BE2C (cell line): ENCODE measurements at regions not wholly inside any gene's neighbourhood (a gene's known extent, or its start where the extent isn't known, plus 50 kb on each side); places are given as distances from the start of the nearest gene placed in this dataset.

Source experiments
- DNase-seq: peaks from one replicate; pipeline ENCODE4 v3.0.0-alpha.2; 2020
- H3K27me3 ChIP-seq: fragments of 250-450 bp; sonication (Bioruptor Pico); 2 replicates; pipeline ENCODE4 v1.5.1; 2020; ENCODE audit warnings: mild to moderate bottlenecking
- H3K36me3 ChIP-seq: fragments of 250-450 bp; sonication (Bioruptor Pico); 2 replicates; pipeline ENCODE4 v1.5.1; 2020; ENCODE audit warnings: mild to moderate bottlenecking
- H3K4me1 ChIP-seq: fragments of 250-450 bp; sonication (Bioruptor Pico); 2 replicates; pipeline ENCODE4 v1.5.1; 2020
- H3K4me3 ChIP-seq: 2 replicates; pipeline ENCODE4 v1.5.1; 2011; ENCODE audit warnings: low read depth, low read length
- H3K9me3 ChIP-seq: fragments of 250-450 bp; sonication (Bioruptor Pico); 2 replicates; pipeline ENCODE4 v1.5.1; 2020
- TF ChIP-seq, protein P1 (sequence below): IDR thresholded peaks from 2 replicates; pipeline ENCODE4 v1.5.1; 2012; ENCODE audit warnings: mild to moderate bottlenecking, low read depth, low read length

- no peak for DNase-seq
- no peak overlapping the region for H3K4me3 ChIP-seq
- no peaks in the 10 kb centered on the region for H3K27me3 ChIP-seq
- no peaks in the 10 kb centered on the region for H3K9me3 ChIP-seq
- TF ChIP-seq, protein P1, sequence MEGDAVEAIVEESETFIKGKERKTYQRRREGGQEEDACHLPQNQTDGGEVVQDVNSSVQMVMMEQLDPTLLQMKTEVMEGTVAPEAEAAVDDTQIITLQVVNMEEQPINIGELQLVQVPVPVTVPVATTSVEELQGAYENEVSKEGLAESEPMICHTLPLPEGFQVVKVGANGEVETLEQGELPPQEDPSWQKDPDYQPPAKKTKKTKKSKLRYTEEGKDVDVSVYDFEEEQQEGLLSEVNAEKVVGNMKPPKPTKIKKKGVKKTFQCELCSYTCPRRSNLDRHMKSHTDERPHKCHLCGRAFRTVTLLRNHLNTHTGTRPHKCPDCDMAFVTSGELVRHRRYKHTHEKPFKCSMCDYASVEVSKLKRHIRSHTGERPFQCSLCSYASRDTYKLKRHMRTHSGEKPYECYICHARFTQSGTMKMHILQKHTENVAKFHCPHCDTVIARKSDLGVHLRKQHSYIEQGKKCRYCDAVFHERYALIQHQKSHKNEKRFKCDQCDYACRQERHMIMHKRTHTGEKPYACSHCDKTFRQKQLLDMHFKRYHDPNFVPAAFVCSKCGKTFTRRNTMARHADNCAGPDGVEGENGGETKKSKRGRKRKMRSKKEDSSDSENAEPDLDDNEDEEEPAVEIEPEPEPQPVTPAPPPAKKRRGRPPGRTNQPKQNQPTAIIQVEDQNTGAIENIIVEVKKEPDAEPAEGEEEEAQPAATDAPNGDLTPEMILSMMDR: no peak
- no peaks in the 10 kb centered on the region for H3K36me3 ChIP-seq
- no peaks in the 10 kb centered on the region for H3K4me1 ChIP-seq
These were observed 305.5 kb upstream of the ETAA1 start for GRCh38 chr2:67091681-67092080.

DNA sequence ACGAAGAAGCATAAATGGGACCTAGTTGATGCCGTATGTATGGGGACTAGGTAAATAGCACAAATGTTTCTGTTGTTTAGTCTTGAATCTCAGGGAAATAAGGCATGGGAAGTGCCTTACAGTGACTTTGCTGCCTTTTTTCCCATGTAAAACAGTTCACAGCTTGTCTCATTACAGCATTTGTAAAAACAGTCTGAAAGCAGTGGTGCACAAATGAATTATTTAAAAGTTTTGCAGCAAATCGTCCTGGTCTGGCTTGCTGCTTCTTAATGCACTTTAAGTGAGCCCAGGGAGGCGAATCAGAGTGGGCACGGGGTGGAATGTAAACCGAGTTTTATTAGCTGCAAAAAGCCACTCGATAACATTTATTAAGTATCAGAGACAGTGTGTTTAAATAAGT is 302.0 kb upstream of the ETAA1 start:
- Histone ChIP-seq H3K4me3 (no peak overlapping the region), H3K9me3 (no peaks in the 10 kb centered on the region), H3K36me3 (no peaks in the 10 kb centered on the region), H3K4me1 (no peaks in the 10 kb centered on the region), H3K27me3 (no peaks in the 10 kb centered on the region)
- no peak for DNase-seq
- TF ChIP-seq, protein P1: no peak

DNA sequence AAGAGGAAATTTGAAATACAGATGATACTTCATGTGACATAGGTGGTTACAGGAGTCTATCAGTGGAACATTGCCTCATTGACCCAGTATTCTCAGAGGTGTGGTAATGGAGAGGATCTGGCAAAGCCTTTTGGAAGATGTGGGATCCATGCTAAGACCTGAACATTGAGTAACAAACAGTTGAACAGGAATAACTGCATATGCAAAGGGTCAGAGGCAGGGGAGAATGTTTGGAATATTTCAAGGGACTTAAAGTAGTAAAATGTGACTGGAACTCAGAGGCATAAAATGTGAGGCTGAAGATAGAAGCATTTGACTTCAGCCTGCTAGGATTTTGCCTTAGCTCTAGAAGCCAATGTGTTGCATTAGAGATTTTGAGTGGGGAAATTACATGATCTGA is 300.2 kb upstream of the ETAA1 start:
- Histone ChIP-seq H3K4me3 (no peak overlapping the region), H3K36me3 (no peaks in the 10 kb centered on the region), H3K9me3 (no peaks in the 10 kb centered on the region), H3K27me3 (no peaks in the 10 kb centered on the region), H3K4me1 (no peaks in the 10 kb centered on the region)
- DNase-seq: no peak
- TF ChIP-seq, protein P1: no peak

DNA sequence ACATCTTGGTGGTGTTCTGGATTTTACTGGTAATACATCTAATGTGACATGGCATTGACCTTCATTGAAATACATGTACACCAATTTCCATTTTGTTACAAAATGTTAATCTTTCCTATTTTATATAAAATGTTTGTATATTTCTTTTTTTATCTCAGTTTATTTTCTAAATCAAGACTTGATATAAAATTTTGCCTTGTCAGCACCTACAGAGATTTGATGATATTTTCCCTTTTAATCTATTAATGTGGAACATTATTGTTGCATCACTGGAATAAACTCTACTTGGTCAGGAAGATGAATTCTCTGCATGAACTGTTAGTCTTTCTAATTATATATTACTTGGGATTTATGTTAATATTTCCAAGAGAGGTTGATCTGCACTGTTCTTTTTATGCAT is 294.0 kb upstream of the ETAA1 start:
- Histone ChIP-seq H3K4me1 (no peaks in the 10 kb centered on the region), H3K27me3 (no peaks in the 10 kb centered on the region), H3K36me3 (no peaks in the 10 kb centered on the region), H3K9me3 (no peaks in the 10 kb centered on the region), H3K4me3 (no peak overlapping the region)
- no peak for DNase-seq
- TF ChIP-seq, protein P1: no peak

DNA sequence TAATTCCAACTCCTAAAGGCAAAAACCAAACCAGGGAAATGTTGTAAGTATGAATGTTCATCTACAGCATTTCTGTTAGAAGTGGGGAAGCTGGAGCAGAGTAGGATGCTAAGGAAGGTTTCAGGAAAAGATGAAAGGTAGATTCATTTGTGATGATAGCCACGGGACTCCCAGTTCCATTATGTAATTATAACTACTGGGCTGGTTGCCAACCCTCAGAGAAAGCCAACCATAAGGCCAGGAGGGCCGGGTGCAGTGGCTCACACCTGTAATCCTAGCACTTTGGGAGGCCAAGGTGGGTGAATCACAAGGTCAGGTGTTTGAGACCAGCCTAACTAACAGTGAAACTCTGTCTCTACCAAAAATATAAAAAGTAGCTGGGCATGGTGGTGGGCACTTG is 288.9 kb upstream of the ETAA1 start:
- DNase-seq: peak; percentile 4
- TF ChIP-seq, protein P1: no peak
- no peak overlapping the region for H3K4me3 ChIP-seq
- no peaks in the 10 kb centered on the region for H3K4me1 ChIP-seq
- no peaks in the 10 kb centered on the region for H3K27me3 ChIP-seq
- no peaks in the 10 kb centered on the region for H3K9me3 ChIP-seq
- H3K36me3 ChIP-seq: no peaks in the 10 kb centered on the region

DNA sequence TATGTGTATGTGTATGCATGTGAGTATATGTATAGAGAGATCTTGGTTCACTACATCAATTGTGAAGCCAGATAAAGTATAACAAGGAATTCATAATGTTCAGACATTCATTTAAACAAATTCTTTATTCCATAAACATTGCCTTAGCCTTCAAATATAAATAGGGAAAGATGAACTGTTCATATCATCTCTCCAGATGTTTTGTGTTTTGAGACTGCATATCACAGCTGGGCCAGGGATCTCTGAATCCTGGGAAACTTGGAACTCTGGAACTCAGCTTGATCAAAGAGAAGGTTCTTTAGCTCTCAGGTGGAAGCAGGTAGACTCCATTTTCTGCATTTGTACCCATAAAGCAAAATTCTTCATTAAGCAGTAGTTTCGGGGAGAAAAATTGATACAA is 272.6 kb upstream of the ETAA1 start:
- DNase-seq: no peak
- TF ChIP-seq, protein P1: no peak
- Histone ChIP-seq H3K36me3 (no peaks in the 10 kb centered on the region), H3K9me3 (no peaks in the 10 kb centered on the region), H3K27me3 (no peaks in the 10 kb centered on the region), H3K4me3 (no peak overlapping the region), H3K4me1 (no peaks in the 10 kb centered on the region)
